ENCODE measurements at regions not wholly inside any gene's neighbourhood (a gene's known extent, or its start where the extent isn't known, plus 50 kb on each side); places are given as distances from the start of the nearest gene placed in this dataset.
"Not testable (repeated sequence)": the region's sequence is repeated elsewhere in the genome, so short reads cannot be mapped to it uniquely, and the experiment has no call there.

- no peak for DNase-seq
Measured at GRCh38 chr5:166172597-166172996, 2118.8 kb upstream of the WWC1 start.

- DNase-seq: no peak
Measured at GRCh38 chr5:166178411-166179080, 2112.9 kb upstream of the WWC1 start.

- no peak for DNase-seq
Measured at GRCh38 chr5:166185185-166185584, 2106.3 kb upstream of the WWC1 start.

DNA sequence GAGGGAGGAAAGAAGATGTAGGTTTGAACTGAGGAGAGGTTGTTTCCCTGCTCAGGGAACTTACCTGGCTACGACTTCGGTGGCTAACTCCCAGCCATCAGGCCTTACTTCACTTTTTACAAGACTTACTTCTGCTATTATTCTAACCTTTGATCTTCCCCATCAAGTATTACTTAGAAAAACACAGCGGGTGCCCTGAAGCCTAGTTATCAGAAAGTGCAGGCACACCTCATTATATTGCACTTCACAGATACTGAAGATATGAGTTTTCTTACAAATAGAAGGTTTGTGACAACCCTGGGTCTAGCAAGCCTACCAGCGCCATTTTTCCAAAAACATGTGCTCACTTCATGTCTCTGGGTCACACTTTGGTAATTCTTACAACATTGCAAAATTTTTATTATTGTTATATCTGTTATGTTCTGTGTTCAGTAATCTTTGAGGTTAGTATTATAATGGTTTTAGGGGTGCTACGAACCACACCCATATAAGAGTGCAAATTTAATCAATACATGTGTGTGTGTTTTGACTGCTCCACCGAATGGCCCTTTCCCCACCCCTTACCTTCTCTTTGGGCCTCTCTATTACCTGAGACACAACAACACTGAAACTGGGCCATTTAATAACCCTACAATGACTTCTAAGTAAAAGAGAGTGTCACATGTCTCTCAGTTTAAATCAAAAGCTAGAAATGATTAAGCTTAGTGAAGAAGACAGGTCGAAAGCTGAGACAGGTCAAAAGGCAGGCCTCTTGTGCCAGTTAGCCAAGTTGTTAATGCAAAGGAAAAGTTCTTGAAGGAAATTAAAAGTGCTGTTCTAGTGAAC, 2102.7 kb upstream of the WWC1 start:
- DNase-seq: no peak

DNA sequence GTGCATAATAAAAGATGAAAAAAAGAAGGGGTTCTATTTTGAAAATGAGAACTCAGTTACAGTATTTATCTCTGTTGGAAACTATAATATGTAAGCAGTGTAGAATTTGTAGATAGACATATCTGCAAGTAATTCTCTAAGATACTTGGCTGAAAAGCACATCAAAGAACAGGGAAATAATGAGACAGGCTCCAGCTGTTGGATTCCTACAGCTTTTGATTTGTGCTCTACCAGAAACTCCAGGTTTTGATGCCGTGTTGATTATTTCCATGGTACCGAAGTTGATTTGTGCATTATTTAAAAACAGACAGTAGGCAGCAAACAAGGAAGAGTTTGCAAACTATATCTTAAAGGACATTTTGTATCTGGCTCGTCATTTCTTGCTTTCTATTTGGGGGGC, 2098.7 kb upstream of the WWC1 start:
- DNase-seq: no peak

DNA sequence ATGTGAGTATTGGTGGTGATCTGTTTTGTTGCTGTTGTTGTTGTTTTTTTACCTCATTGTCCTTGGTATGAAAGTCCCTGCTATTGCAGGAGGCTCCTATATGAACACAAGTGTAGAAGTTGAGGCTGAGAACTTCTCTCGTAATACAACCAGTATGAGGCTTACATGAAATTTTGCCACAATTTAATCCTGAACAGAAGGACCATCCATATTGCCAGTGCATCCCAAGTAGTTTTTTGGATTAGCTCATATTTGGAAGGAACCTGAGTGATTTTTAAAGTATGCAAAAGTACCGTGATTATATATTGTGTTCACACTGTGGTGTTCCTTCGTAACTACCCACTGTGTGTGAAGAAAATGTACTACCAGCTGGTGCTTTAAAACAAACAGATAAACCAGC, 2095.5 kb upstream of the WWC1 start:
- DNase-seq: no peak

- no peak for DNase-seq
Measured at GRCh38 chr5:166200532-166200931, 2090.9 kb upstream of the WWC1 start.

DNA sequence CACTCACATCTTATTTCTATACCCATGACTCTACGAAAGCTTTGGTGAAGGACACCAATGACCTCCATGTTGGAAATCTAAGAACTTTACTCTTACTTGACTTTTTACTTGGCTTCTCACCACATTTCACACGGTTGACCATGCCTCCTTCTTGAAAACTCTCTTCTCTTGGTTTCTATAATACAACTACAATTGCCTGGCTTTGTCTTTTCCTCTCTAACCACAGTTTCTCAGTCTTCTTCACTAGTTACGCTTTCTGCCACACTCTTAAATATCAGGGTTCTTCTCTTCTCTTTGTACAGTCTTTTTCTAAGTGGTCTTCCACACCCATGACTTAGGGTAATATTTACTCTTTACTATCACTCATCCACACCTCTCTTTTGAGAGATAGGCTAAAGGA, 2079.8 kb upstream of the WWC1 start:
- no peak for DNase-seq

DNA sequence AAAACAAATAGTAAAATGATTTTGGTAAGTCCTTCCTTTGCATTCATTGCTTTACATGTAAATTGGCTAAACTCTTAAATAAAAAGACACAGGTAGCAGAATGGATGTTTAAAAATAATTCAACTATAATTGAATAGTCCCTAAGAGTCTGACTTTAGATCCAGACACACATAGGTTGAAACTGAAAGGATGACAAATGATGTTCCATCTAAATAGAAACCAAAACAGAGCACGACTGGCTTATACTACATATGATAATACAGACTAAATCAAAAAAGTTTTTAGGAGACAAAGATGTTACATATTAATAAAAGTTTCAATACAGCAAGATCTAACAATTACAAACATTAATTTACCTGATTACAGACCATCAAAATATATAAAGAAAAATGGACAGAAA, 2055.1 kb upstream of the WWC1 start:
- no peak for DNase-seq

- DNase-seq: no peak
Measured at GRCh38 chr5:166240705-166241104, 2050.7 kb upstream of the WWC1 start.

GRCh38 chr5:166245556-166245955, 2045.9 kb upstream of the WWC1 start:
- DNase-seq: no peak

DNA sequence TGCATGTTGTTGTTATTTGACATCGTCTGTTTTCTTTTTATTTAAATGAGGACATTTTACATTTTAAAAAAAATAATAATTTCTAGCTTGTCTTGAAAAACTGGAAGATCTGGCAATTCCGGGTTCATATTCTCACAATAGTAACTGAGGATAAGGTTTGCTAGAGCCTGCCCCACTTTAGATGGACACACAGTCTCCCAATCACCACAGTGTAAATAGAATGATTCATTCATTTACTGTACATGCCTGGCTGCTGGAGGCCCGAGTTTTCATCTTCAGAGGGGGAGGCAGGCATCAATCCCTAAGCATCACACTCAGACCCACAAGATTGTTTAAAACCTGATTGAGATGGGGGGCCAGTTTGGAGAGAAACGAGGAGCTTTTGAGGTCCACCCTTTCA, 2039.7 kb upstream of the WWC1 start:
- no peak for DNase-seq

- no peak for DNase-seq
Measured at GRCh38 chr5:166257661-166258060, 2033.8 kb upstream of the WWC1 start.

DNA sequence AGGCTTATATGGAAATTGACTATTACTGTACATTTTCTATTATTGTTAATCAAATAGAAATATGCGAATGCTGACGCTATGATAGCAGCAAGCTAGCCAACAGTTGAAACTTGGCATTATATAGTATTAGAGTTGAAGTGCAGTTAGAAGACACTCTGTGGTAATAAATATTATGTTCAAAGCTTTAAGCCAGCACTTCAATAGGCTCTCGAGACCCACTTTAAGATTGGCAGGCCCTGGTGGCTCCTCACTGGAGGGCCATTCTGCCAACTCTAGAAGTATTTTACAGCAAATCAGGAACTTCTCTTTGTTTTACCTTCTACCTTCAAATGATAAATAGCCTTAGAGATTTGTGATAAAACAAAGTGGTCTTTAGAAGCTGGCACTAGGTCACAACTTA, 2029.0 kb upstream of the WWC1 start:
- DNase-seq: no peak

GRCh38 chr5:166267907-166268306, 2023.5 kb upstream of the WWC1 start:
- DNase-seq: no peak

- DNase-seq: no peak
Measured at GRCh38 chr5:166270712-166271111, 2020.7 kb upstream of the WWC1 start.

DNA sequence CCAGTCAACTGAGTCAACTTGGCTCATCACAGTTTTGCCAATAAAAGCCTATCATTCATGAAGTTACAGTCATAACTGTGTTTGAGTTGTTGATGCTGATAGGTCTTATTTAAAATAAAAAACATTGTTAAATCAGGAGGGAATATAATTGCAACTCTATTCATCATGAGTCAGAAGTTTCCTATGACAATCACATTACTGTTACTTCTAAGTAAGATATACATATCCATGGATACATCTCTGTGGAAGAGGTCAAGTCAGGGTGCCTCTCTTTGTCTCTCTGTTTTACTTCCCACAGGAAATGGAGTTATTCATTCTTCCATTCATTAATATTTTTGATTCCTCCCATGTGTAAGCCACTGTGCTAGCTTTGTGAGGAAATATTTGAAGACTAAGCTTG, 2015.4 kb upstream of the WWC1 start:
- no peak for DNase-seq

DNA sequence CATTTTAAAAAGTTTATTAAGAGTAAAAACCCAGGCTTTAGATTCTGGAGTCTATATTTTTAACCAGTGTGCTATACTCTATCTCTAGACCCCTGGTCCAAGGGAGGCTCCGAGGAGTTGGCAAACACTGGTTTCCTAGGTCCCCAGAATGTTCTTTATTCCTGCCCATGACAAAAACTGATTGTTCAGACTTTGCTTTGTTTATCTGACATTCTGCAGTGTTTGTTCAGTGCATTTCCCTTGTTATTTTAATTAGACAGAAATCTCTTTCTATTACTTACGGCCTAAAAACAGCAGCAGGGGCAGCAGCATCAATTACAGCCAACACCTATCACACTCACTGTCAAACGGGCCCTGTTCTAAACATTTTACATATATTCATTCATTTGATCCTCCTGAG, 2011.6 kb upstream of the WWC1 start:
- DNase-seq: no peak

DNA sequence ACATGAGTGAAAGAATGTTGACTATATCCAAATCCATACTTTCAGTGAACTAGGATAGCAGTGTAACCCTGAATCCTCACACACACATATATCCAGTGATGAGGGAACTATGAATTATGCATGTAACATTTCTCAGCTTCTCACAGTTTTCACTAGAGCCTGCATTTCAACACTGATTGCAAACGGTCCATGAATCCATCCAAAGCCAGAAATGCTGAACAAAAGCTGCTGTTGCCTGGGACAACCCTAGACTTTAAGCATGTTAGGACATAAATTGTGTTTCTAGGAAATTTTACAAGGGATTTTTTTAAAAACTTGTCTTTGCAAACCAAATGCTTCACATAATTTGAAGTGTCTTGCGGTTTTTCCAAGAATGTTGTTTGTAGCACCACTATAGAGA, 2010.0 kb upstream of the WWC1 start:
- DNase-seq: no peak

DNA sequence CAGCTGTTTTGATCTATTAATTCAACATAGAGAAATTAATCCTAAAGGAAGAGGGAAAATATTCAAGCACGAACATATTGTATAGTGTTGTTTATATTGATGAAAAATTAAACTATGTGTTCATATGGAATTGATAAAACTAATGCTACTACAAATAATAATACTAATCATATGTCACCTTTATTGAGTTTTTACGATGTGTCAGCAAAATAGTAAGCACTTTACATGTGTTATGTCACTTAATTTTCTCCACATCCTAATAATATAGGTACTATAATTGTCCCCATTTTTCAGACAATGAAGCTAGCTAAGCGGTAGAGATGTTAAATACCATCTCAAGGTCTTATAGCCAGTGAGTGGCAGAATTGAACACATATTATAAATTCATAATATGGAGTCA, 2008.5 kb upstream of the WWC1 start:
- DNase-seq: no peak

DNA sequence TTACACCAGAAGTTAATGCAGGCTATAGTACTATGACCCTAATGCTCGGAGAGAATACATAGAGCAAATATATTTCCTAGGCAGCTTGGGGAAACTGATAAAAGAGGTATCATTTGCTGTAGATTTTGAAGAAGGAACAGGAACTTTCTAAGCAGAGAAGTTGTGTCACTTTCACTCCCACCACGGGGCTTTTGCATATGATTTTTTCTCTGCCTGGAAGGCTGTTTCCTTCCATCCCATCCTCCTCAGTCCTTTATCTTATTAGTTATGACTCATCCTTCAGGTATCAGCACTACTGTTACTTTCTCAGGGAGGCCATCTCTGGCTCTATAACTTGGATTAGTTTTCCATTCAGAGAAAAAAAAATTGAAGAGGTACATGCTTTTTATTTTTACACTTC, 2006.1 kb upstream of the WWC1 start:
- no peak for DNase-seq

- no peak for DNase-seq
Measured at GRCh38 chr5:166286832-166287231, 2004.6 kb upstream of the WWC1 start.

DNA sequence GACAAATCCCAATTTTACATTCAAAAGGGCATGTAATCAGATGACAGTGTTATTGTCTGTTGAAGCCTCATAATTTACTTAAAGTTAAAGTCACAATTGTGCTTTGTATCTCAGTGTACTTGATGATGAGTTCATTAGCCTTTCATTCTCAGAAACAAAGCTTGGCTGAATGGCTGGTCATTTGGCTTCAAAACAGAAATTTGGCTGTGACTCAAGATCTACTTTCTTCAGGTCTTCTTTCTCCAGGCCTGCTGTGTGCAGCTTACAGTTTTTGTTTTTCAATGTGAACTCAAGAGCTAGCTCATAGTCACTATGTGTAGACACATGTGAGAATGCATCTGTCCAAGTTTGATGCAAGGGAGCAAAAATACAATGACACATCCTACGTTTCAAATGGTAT, 2003.6 kb upstream of the WWC1 start:
- no peak for DNase-seq

GRCh38 chr5:166291800-166292199, 1999.6 kb upstream of the WWC1 start:
- DNase-seq: not testable (repeated sequence)

GRCh38 chr5:166293892-166294291, 1997.6 kb upstream of the WWC1 start:
- no peak for DNase-seq

All from 8988T (cell line).